Esophagus squamous epithelium (tissue), 4 donors: ENCODE measurements at regions not wholly inside any gene's neighbourhood (a gene's known extent, or its start where the extent isn't known, plus 50 kb on each side); places are given as distances from the start of the nearest gene placed in this dataset.

Experiments
- POLR2A ChIP-seq, 4 donors: fragments of 450-650 bp; IDR thresholded peaks; one replicate each; pipeline ENCODE4 v1.6.1; 2017; ENCODE audit warnings: antibody characterized with exemption in 4 of 4, mild to moderate bottlenecking in 4 of 4, moderate library complexity in 3 of 4
- TF ChIP-seq, protein P1 (sequence below), 6 experiments: fragments of 450-650 bp in 4 of 6; fragments of 200-600 bp in 2 of 6; sonication (generic) in 2 of 6; IDR thresholded peaks; one replicate each; pipeline ENCODE4 v1.5.1; 2016 to 2019; ENCODE audit warnings: antibody characterized with exemption in 6 of 6, mild to moderate bottlenecking in 4 of 6, moderate library complexity in 4 of 6

DNA sequence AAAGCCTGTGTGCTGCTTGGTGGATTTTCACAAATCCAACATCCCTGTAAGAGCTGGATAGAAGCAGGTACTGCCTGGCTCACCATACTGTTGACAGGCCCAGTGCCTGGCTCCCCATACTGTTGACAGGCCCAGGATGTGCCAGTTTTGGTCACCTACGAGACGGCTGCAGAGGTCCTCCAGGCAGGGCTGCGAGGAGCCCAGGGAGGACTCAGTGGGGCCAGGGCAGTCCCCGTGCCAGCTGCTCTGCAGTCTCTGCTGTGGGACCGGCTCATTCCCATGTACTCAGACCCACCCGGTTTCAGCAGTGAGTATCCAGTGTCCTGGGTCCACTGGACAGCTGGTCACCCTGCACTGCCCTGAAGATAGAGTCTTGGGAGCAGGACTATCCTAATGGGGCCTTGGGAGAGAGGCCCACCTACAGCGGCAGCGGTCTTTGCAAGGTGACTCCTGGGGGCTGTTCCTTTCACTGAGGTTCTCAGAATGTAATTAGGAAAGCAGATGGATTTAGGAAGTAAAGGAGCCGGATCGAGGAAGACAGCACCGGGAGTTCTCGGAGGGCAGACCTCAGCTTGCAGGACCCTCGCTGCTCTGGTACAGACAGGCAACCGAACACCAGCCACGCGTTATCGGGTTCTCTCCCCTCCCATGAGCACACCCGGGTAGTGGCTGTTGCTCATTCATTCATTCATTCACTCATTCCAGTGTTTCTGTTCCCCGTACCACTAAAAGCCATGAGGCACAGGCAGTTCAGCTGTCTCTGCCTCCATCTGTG lies 106.1 kb downstream of the CTTN start:
- TF ChIP-seq, protein P1, sequence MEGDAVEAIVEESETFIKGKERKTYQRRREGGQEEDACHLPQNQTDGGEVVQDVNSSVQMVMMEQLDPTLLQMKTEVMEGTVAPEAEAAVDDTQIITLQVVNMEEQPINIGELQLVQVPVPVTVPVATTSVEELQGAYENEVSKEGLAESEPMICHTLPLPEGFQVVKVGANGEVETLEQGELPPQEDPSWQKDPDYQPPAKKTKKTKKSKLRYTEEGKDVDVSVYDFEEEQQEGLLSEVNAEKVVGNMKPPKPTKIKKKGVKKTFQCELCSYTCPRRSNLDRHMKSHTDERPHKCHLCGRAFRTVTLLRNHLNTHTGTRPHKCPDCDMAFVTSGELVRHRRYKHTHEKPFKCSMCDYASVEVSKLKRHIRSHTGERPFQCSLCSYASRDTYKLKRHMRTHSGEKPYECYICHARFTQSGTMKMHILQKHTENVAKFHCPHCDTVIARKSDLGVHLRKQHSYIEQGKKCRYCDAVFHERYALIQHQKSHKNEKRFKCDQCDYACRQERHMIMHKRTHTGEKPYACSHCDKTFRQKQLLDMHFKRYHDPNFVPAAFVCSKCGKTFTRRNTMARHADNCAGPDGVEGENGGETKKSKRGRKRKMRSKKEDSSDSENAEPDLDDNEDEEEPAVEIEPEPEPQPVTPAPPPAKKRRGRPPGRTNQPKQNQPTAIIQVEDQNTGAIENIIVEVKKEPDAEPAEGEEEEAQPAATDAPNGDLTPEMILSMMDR (IDR thresholded peaks at IDR 0.05), result no peak
- TF ChIP-seq POLR2A (IDR thresholded peaks at IDR 0.05), result no peak
